ENCODE measurements at regions not wholly inside any gene's neighbourhood (a gene's known extent, or its start where the extent isn't known, plus 50 kb on each side); places are given as distances from the start of the nearest gene placed in this dataset.
"Not testable (repeated sequence)": the region's sequence is repeated elsewhere in the genome, so short reads cannot be mapped to it uniquely, and the experiment has no call there.

DNA sequence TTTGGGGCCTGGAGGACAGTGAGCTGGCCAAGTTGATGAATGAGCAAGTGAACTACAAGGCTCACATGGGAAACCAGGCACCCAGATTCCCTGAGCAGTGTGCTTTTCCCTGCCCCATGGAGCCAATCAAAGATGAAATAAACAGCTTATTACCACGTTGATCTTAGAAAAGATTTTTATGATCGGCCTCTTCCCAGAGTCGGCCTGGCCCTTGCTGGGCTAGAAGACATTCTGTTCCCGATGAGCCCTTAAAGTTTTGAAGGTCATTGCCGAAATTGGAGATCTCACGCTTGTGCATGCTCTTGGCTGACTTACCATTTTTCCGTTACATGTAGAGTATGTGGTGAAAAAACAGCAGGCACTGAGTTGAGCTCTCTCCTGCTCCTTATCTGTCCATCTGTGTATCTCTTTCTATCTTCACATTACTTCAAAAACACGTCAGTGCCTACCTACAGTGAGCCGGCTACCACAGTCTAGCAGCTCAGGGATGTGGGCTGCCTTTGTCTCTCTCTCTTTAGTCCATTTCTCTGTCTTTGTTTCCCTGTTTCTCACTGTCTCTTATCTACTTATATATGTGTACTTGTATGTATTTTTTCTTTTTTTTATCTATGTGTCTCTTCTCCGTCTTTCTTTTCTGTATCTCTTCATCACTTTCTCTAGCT, 248.8 kb upstream of the USP24 start:
- DNase-seq (no peak), ATAC-seq (no peak)
- no peaks in the 10 kb centered on the region for H3K9me3 Mint-ChIP-seq (ENCODE audit: low read depth)
- no peak overlapping the region for H3K27ac Mint-ChIP-seq
- no peak overlapping the region for H3K4me3 Mint-ChIP-seq
- peaks cover 6% of the 10 kb centered on the region for H3K27me3 Mint-ChIP-seq
- H3K4me1 Mint-ChIP-seq = no peaks in the 10 kb centered on the region
- CTCF ChIA-PET = no interaction called here
- H3K36me3 Mint-ChIP-seq = no peaks in the 10 kb centered on the region

DNA sequence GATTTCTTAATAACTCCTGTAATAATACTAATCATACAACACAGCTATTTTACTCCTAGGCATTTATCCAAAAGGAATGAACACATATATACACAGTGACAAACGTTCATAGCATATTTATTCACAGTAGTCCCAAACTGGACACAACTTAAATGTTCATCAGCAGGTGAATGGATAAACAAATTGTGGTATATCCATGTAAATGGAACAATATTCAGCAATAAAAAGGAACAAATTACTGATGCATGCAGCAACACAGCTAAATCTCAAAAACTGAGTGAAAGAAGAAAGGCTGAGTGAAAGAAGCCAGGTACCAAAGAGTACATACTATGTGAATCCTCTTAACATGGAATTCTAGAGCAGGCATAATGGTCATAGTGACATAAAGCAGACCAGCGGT, 242.7 kb upstream of the USP24 start:
- Mint-ChIP-seq H3K4me3 (no peak overlapping the region), H3K36me3 (no peaks in the 10 kb centered on the region), H3K4me1 (no peaks in the 10 kb centered on the region), H3K27ac (no peak overlapping the region), H3K27me3 (no peaks in the 10 kb centered on the region), H3K9me3 (ENCODE audit: low read depth) (no peaks in the 10 kb centered on the region)
- CTCF ChIA-PET = no interaction called here
- ATAC-seq = no peak
- DNase-seq = no peak

DNA sequence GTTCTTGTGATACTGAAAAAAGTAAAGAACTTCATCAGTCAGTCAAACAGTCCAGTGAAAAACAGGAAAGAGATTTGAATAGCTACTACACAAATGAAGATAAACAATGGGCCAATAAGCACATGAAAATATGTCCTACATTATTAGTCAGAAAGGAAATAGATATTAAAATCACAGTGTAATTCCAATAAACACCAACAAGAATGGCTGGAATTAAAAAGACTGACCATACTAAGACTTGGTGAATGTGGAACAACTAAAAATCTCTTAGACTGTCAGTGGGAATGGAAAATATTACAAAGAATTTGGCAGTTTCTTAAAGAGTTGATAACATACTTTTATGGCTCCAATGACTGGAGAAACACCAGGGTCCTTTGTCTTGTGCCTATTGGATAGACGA, 241.8 kb upstream of the USP24 start:
- Mint-ChIP-seq H3K36me3 (no peaks in the 10 kb centered on the region), H3K4me1 (no peaks in the 10 kb centered on the region), H3K27me3 (no peaks in the 10 kb centered on the region), H3K4me3 (no peak overlapping the region), H3K27ac (no peak overlapping the region), H3K9me3 (ENCODE audit: low read depth) (no peaks in the 10 kb centered on the region)
- ATAC-seq (no peak), DNase-seq (no peak)
- CTCF ChIA-PET = no interaction called here

DNA sequence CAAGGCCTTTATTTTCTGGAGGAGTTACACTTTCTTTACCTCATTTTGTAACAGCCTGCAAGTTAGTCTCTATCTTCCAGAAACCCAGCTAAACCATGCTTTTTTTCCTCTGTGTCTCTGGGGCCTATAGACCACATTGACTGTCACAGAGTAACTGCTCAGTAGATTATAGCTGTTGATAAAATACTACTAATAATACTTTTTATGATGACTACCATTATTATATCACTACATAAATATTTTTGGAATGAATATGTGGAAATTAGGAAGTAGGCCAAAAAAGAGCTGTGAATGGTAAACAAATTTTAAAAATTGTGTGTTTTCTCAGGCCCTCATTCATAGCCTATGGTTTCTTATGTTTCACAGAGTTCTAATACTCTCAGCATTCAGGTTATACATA, 233.1 kb upstream of the USP24 start:
- no peak for ATAC-seq
- Mint-ChIP-seq H3K27ac (no peak overlapping the region), H3K27me3 (peaks cover 17% of the 10 kb centered on the region), H3K4me1 (peaks cover 2% of the 10 kb centered on the region), H3K4me3 (no peak overlapping the region), H3K9me3 (ENCODE audit: low read depth) (no peaks in the 10 kb centered on the region), H3K36me3 (no peaks in the 10 kb centered on the region)
- no peak for DNase-seq
- CTCF ChIA-PET = no interaction called here

DNA sequence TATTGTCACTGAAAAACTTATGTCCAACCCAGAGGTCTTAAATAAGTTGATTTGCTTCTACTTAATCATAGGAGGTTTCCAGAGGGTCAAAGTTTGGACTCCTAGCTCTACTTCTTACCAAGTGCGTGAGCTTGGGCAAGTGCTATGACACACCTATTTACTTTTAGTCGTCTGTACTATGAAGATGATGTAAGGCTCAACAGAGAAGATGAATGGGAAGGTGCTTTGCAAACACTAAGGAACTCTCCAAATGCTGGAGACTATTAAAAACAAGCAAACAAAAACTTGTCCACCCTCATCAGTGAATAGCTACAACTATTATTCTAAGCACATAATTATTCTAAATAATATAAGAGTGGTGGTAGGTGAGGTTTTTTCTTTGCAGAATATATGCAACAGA, 232.3 kb upstream of the USP24 start:
- Mint-ChIP-seq H3K4me3 (no peak overlapping the region), H3K27me3 (peaks cover 18% of the 10 kb centered on the region), H3K36me3 (no peaks in the 10 kb centered on the region), H3K9me3 (ENCODE audit: low read depth) (no peaks in the 10 kb centered on the region), H3K27ac (no peak overlapping the region), H3K4me1 (peaks cover 2% of the 10 kb centered on the region)
- DNase-seq (no peak), ATAC-seq (no peak)
- CTCF ChIA-PET = no interaction called here

DNA sequence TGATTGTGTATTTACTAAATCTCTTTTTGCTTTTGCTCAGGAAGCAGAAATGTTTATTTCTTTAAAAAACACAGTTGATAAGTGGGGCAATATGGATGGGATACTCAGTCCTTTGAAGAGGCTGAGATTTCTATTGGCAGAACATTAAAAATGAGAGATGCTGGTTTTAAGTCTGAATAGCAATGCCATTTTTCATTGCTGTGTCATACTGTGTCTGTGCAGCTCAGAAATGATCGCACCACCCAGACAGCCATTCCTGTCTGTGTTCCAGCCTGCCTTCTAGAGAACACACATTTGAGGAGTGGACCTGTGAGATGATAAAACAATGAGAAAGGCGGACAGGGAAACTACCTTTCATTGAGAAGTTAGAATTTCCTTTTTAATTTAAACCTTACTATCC, 231.2 kb upstream of the USP24 start:
- Mint-ChIP-seq H3K27me3 (peaks cover 18% of the 10 kb centered on the region), H3K4me3 (no peak overlapping the region), H3K36me3 (no peaks in the 10 kb centered on the region), H3K9me3 (ENCODE audit: low read depth) (no peaks in the 10 kb centered on the region), H3K27ac (no peak overlapping the region), H3K4me1 (peaks cover 2% of the 10 kb centered on the region)
- DNase-seq (no peak), ATAC-seq (no peak)
- CTCF ChIA-PET = no interaction called here

DNA sequence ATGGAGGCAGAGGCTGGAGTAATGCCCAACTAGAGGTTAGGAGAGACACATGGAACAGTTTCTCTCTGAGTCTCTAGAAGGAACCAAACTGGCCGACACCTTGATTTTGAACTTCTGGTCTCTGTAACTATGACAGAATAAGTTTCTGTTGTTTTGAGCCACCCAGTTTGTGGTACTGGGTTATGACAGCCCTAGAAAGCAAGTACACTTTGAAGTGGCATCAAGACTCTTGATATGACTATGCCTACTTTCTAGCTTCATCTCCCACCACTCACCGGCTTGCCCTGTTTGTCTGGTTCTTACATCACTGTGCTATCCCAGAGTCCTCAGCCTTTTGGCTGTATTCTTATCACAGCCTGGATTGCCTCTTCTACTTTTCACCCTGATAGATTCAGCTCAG, 230.3 kb upstream of the USP24 start:
- Mint-ChIP-seq H3K36me3 (no peaks in the 10 kb centered on the region), H3K27me3 (peaks cover 18% of the 10 kb centered on the region), H3K4me1 (peaks cover 2% of the 10 kb centered on the region), H3K4me3 (no peak overlapping the region), H3K9me3 (ENCODE audit: low read depth) (no peaks in the 10 kb centered on the region), H3K27ac (no peak overlapping the region)
- ATAC-seq (peak; percentile 49), DNase-seq (no peak)
- CTCF ChIA-PET = no interaction called here

DNA sequence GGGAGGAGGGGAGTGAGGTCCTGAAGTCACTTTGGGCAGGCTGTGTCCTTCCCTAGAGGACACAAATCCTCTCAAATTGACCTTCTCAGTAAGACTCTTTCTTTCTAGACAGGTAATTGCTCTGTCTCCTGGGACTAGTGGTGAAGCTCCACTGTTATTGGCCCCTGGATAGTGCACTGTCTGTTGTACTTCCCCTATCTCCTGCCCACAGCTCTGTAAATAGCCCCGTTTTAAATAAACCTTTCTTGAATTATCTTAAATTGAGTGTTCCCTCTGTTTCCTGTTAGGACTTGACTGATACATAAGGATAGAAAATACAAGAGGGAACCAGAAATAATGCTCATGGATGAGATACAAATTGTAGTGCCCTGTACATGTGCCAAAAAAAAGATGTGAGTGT, 229.5 kb upstream of the USP24 start:
- CTCF ChIA-PET = no interaction called here
- no peaks in the 10 kb centered on the region for H3K9me3 Mint-ChIP-seq (ENCODE audit: low read depth)
- ATAC-seq (no peak), DNase-seq (no peak)
- H3K36me3 Mint-ChIP-seq = no peaks in the 10 kb centered on the region
- no peak overlapping the region for H3K4me3 Mint-ChIP-seq
- no peak overlapping the region for H3K27ac Mint-ChIP-seq
- H3K4me1 Mint-ChIP-seq = peaks cover 2% of the 10 kb centered on the region
- peaks cover 17% of the 10 kb centered on the region for H3K27me3 Mint-ChIP-seq

DNA sequence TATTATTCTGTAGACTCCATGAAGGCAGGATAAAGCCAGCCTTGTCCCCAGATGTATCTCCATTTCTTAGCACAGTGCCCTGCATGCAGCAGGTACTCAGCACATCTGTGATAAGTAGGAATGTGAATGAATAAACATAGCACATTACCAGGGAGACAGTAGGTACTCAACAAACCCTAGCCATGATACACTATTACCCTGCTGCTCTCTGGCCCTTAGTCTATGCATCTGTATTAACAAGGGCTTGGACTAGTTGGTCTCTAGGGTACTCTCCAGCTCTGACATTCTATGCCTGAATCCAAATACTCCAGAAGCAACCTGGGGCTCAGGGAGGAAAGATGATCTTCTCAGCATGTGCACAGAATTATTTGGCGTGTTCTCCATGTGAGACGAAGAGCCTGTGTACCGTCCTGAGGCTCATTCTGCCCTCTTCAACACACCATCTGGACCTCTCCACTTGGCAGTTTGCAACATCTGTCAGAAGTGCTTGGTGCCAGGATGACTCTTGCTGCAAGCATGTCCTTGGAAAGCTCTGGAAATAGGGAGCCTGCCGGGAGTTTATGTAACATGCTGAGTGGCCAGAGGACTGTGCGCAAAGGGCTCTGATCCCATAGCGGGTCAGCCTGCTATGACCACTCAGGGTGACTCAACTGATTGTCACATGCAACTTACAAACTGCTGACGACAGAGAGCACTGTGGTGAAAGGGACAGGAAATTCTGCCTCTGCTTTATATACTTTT, 228.2 kb upstream of the USP24 start:
- Mint-ChIP-seq H3K9me3 (ENCODE audit: low read depth) (no peaks in the 10 kb centered on the region), H3K4me3 (no peak overlapping the region), H3K4me1 (peaks cover 2% of the 10 kb centered on the region), H3K27me3 (peaks cover 14% of the 10 kb centered on the region), H3K36me3 (no peaks in the 10 kb centered on the region), H3K27ac (no peak overlapping the region)
- CTCF ChIA-PET = no interaction called here
- no peak for DNase-seq
- ATAC-seq = no peak

DNA sequence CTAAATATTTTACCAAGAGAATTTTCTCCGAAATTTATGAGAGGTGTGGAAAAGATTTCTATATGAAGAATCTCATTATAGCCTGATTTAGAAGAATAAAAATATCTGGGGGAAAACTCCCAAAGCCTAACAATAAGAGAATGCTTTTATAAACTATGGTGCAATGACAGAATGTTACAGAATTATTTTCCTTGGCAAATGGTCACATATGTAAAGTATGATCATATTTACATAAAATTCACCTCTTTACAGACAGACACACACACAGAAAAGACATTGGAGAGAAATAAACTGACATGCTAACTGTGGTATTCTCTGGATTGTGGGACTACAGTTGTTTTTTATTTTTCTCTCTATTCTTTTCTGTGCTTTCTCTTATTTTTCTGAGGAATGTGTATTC, 226.3 kb upstream of the USP24 start:
- Mint-ChIP-seq H3K36me3 (no peaks in the 10 kb centered on the region), H3K27ac (no peak overlapping the region), H3K4me1 (peaks cover 2% of the 10 kb centered on the region), H3K4me3 (no peak overlapping the region), H3K9me3 (ENCODE audit: low read depth) (no peaks in the 10 kb centered on the region), H3K27me3 (peaks cover 8% of the 10 kb centered on the region)
- DNase-seq = no peak
- no peak for ATAC-seq
- CTCF ChIA-PET = no interaction called here

DNA sequence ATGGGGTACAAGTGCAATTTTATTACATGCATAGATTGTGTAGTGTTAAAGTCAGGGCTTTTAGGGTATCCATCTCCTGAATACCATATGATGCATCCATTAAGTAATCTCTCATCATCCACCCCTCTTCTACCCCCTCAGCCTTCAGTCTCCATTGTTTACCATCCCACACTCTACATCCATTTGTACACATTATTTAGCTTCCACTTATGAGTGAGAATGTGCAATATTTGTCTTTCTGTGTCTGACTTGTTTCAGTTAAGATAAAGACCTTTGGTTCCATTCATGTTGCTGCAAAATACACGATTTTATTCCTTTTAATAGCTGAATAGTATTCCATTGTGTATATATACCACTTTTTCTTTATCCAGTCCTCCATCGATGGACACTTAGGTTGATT, 222.5 kb upstream of the USP24 start:
- ATAC-seq (no peak), DNase-seq (no peak)
- no peaks in the 10 kb centered on the region for H3K4me1 Mint-ChIP-seq
- H3K27ac Mint-ChIP-seq = no peak overlapping the region
- CTCF ChIA-PET = no interaction called here
- H3K4me3 Mint-ChIP-seq = no peak overlapping the region
- peaks cover 22% of the 10 kb centered on the region for H3K27me3 Mint-ChIP-seq
- no peaks in the 10 kb centered on the region for H3K36me3 Mint-ChIP-seq
- H3K9me3 Mint-ChIP-seq (ENCODE audit: low read depth) = no peaks in the 10 kb centered on the region

DNA sequence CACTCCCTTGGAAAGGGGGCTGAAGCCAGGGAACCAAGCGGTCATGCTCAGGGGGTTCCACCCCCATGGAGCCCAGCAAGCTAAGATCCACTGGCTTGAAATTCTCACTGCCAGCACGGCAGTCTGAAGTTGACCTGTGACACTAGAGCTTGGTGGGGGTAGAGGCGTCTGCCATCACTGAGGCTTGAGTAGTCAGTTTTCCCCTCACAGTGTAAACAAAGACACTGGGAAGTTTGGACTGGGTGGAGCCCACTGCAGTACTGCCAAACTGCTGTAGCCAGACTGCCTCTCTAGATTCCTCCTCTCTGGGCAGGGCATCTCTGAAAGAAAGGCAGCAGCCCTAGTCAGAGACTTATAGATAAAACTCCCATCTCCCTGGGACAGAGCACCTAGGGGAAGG, 215.6 kb upstream of the USP24 start:
- not testable (repeated sequence) for ATAC-seq

DNA sequence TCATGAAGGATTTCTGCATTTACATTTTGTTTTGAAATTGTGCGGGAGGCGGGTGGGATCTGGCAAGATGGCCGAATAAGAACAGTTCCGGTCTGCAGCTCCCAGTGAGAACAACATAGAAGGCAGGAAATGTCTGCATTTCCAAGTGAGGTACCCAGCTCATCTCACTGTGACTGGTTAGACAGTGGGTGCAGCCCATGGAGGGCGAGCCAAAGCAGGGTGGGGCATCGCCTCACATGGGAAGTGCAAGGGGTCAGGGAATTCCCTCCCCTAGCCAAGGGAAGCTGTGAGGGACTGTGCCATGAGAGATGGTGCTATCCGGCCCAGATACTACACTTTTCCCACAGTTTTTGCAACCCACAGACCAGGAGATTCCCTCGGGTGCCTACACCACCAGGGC, 215.0 kb upstream of the USP24 start:
- H3K4me3 Mint-ChIP-seq; H3K36me3 Mint-ChIP-seq; CTCF ChIA-PET; H3K4me1 Mint-ChIP-seq; H3K9me3 Mint-ChIP-seq (ENCODE audit: low read depth); DNase-seq; ATAC-seq; H3K27ac Mint-ChIP-seq: not testable (repeated sequence)
- peaks cover 18% of the 10 kb centered on the region for H3K27me3 Mint-ChIP-seq

More for the DNA sequence above, 215.6 kb upstream of the USP24 start:
- H3K36me3 Mint-ChIP-seq; H3K4me1 Mint-ChIP-seq; H3K9me3 Mint-ChIP-seq (ENCODE audit: low read depth); H3K27ac Mint-ChIP-seq; DNase-seq; H3K4me3 Mint-ChIP-seq; CTCF ChIA-PET: not testable (repeated sequence)
- H3K27me3 Mint-ChIP-seq = peaks cover 19% of the 10 kb centered on the region

DNA sequence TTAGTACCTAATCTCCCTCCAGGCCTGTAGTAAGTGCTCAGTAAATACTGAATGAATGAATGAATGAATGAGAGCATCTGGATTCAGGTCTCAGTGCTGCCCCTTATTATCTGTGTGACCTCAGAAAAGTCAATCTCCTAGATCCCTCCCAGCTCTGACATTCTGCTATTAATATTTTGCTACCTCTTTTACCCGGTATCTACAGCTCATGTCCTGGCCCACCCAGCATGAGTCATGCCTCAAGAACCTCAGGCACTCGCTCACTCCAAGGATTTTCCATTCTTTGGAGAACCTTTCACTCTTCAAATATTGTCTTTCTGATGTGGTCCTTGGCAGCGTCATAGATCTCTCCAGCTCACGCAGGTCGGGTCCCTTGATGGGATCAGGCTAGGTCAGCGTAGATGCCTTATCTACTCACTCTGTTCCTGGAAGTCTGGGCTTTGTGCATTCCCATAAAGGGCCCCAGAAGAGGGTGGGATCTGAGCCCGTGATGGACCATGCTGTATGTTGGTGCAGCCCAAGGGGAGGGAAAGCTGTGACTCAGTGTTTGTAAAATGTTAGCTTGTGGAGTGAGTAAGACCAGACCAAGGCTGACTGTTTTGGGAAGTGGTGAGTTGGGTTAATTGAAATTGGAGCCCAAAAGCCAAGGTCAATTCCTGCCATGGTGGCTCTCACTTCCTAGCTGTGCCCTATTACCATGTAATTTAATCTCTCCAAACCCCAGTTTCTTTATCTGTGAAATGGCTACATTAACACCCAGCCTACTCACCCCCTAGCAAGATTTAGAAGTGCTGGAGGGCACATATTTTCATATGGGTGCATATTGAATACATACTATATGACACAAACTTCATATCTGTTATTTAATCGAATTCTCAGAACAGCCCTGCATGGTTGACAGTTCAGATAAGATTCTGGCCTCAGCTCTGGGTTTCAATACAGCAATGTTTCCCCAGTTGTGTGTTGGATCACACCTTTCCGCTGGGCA, 214.1 kb upstream of the USP24 start:
- no peak for DNase-seq
- Mint-ChIP-seq H3K4me3 (no peak overlapping the region), H3K4me1 (no peaks in the 10 kb centered on the region), H3K36me3 (no peaks in the 10 kb centered on the region), H3K9me3 (ENCODE audit: low read depth) (no peaks in the 10 kb centered on the region), H3K27ac (no peak overlapping the region), H3K27me3 (peaks cover 10% of the 10 kb centered on the region)
- ATAC-seq = no peak
- CTCF ChIA-PET = no interaction called here

Data from activated CD8-positive, alpha-beta memory T cell treated with anti-CD3 and anti-CD28 coated beads, Interleukin-2, amount 10 ng/mL, durations not matched to agents 7 days and 5 days (primary cell).